ENCODE measurements at regions not wholly inside any gene's neighbourhood (a gene's known extent, or its start where the extent isn't known, plus 50 kb on each side); places are given as distances from the start of the nearest gene placed in this dataset.

DNA sequence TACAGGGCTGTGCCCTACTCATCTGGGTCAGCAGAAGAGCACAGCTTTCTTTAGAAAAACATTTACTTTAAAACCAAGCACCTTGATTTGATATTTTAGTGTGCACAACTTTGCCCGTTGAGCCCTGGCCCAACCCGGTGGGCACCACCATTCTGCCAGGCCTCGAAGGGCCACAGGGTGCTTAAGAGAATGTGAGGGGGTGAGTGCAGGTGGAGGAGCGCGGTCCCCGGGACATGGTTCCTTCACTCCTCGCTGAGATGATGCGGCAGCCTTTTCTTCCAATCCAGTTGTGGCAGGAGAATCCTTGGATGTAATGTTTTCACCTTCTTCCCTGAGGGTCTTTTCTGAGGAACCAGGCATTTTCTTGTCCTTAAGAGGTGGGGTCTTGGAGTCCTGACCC is 119.0 kb downstream of the RPIA start:
- Histone ChIP-seq H3K4me3 (ENCODE audit: low read depth, low read length) (no peak overlapping the region), H3K9me3 (no peaks in the 10 kb centered on the region), H3K27me3 (no peaks in the 10 kb centered on the region), H3K36me3 (no peaks in the 10 kb centered on the region), H3K4me1 (no peaks in the 10 kb centered on the region)
- DNase-seq, result no peak
- no peak for TF ChIP-seq CTCF (IDR thresholded peaks at IDR 0.05; ENCODE audit: low read depth, low read length)

- Histone ChIP-seq H3K4me3 (ENCODE audit: low read depth, low read length) (no peak overlapping the region), H3K27me3 (no peaks in the 10 kb centered on the region), H3K9me3 (no peaks in the 10 kb centered on the region), H3K4me1 (no peaks in the 10 kb centered on the region), H3K36me3 (no peaks in the 10 kb centered on the region)
- no peak for TF ChIP-seq CTCF (IDR thresholded peaks at IDR 0.05; ENCODE audit: low read depth, low read length)
- no peak for DNase-seq
These were observed 119.8 kb downstream of the RPIA start for GRCh38 chr2:88811233-88811632.

DNA sequence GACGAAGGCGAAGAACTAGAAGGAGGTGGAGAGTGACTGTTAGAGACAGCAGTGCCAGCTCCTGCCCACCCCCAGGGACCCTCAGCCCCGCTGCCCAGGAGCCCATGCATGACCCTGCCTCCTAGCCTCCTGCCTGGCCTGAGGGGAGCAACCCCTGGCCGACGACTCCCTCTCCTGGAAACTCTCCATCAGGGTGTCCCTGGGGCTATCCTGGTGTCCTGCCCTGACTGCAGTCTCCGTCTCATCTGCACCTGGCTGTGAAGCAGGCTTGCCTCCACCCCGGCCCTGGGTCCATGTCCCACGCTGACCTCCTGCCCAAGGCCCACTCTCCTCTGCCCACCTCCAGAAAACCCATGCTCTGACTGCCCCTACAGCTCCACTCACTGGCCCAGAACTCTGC is 120.2 kb downstream of the RPIA start:
- Histone ChIP-seq H3K36me3 (no peaks in the 10 kb centered on the region), H3K4me3 (ENCODE audit: low read depth, low read length) (no peak overlapping the region), H3K27me3 (no peaks in the 10 kb centered on the region), H3K9me3 (no peaks in the 10 kb centered on the region), H3K4me1 (no peaks in the 10 kb centered on the region)
- no peak for TF ChIP-seq CTCF (IDR thresholded peaks at IDR 0.05; ENCODE audit: low read depth, low read length)
- DNase-seq, result no peak

- H3K9me3 ChIP-seq, result no peaks in the 10 kb centered on the region
- TF ChIP-seq CTCF (IDR thresholded peaks at IDR 0.05; ENCODE audit: low read depth, low read length), result no peak
These were observed 122.1 kb downstream of the RPIA start for GRCh38 chr2:88813612-88814011.

DNA sequence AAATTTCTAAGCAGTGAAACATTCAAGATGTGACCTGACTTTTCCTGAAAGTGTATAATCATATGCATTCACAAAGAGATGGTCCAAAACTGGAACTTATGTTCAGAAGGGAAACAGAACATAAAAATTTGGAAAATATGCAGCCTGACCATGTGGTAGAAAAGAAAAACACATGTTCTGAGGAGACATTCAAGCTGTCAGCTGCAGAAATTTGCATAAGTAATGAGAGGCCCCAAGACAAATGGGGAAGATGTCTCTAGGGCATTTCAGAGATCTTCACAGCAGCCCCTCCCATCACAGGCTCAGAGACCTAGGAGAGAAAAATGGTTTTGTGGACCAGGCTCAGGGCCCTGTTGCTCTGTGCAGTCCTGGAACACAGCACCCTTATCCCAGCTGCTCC is 123.8 kb downstream of the RPIA start:
- H3K4me1 ChIP-seq, result no peaks in the 10 kb centered on the region
- no peak for TF ChIP-seq CTCF (IDR thresholded peaks at IDR 0.05; ENCODE audit: low read depth, low read length)

More at GRCh38 chr2:88813612-88814011, 122.1 kb downstream of the RPIA start:
- Histone ChIP-seq H3K4me1 (no peaks in the 10 kb centered on the region), H3K27me3 (no peaks in the 10 kb centered on the region), H3K4me3 (ENCODE audit: low read depth, low read length) (no peak overlapping the region), H3K36me3 (no peaks in the 10 kb centered on the region)
- no peak for DNase-seq

DNA sequence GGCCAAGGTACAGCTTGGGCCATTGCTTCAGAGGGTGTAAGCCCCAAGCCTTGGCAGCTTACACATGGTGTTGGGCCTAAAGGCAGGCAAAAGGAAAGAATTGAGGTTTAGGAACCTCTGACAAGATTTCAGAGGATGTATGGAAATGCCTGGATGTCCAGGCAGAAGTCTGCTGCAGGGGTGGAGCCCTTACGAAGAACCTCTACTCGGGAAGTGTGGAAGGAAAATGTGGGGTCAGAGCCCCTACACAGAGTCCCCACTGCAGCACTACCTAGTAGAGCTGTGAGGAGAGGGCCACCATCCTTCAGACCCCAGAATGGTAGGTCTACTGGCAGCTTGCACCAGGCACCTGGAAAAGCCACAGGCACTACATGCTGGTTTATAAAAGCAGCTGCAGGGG is 124.2 kb downstream of the RPIA start:
- no peaks in the 10 kb centered on the region for H3K9me3 ChIP-seq
- TF ChIP-seq CTCF (IDR thresholded peaks at IDR 0.05; ENCODE audit: low read depth, low read length), result no peak
- H3K4me3 ChIP-seq (ENCODE audit: low read depth, low read length), result no peak overlapping the region
- H3K27me3 ChIP-seq, result no peaks in the 10 kb centered on the region
- no peak for DNase-seq
- no peaks in the 10 kb centered on the region for H3K36me3 ChIP-seq
- no peaks in the 10 kb centered on the region for H3K4me1 ChIP-seq

More for the DNA sequence above, 123.8 kb downstream of the RPIA start:
- Histone ChIP-seq H3K4me3 (ENCODE audit: low read depth, low read length) (no peak overlapping the region), H3K36me3 (no peaks in the 10 kb centered on the region), H3K27me3 (no peaks in the 10 kb centered on the region), H3K9me3 (no peaks in the 10 kb centered on the region)
- no peak for DNase-seq
